ENCODE measurements at regions not wholly inside any gene's neighbourhood (a gene's known extent, or its start where the extent isn't known, plus 50 kb on each side); places are given as distances from the start of the nearest gene placed in this dataset.

- TF ChIP-seq, protein P1, sequence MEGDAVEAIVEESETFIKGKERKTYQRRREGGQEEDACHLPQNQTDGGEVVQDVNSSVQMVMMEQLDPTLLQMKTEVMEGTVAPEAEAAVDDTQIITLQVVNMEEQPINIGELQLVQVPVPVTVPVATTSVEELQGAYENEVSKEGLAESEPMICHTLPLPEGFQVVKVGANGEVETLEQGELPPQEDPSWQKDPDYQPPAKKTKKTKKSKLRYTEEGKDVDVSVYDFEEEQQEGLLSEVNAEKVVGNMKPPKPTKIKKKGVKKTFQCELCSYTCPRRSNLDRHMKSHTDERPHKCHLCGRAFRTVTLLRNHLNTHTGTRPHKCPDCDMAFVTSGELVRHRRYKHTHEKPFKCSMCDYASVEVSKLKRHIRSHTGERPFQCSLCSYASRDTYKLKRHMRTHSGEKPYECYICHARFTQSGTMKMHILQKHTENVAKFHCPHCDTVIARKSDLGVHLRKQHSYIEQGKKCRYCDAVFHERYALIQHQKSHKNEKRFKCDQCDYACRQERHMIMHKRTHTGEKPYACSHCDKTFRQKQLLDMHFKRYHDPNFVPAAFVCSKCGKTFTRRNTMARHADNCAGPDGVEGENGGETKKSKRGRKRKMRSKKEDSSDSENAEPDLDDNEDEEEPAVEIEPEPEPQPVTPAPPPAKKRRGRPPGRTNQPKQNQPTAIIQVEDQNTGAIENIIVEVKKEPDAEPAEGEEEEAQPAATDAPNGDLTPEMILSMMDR (conservative IDR thresholded peaks at IDR 0.05; ENCODE audit: low read depth in 2 of 2), result no peak
- TF ChIP-seq POLR2AphosphoS5 (IDR thresholded peaks at IDR 0.05; ENCODE audit: low read depth), result no peak
- no peak for TF ChIP-seq JUNB (IDR thresholded peaks at IDR 0.05; ENCODE audit: unreplicated experiment)
- no peak for TF ChIP-seq EZH2 (IDR thresholded peaks at IDR 0.05; ENCODE audit: low read depth, unreplicated experiment)
- no peak for TF ChIP-seq EZH2phosphoT487 (IDR thresholded peaks at IDR 0.05; ENCODE audit: unreplicated experiment)
These were observed 432.4 kb downstream of the ACTL7B start for GRCh38 chr9:108423433-108423832.

Measured in GM23338 (cell line).